HG02763 (cell line): ENCODE measurements at regions not wholly inside any gene's neighbourhood (a gene's known extent, or its start where the extent isn't known, plus 50 kb on each side); places are given as distances from the start of the nearest gene placed in this dataset.

ENCODE experiments used
- ATAC-seq: cut with Tn5 transposase; IDR thresholded peaks from one replicate; pipeline ENCODE4 v1.9.1; 2021; ENCODE audit warnings: mild to moderate bottlenecking, moderate library complexity; ENCODE audit not compliant: unreplicated experiment

DNA sequence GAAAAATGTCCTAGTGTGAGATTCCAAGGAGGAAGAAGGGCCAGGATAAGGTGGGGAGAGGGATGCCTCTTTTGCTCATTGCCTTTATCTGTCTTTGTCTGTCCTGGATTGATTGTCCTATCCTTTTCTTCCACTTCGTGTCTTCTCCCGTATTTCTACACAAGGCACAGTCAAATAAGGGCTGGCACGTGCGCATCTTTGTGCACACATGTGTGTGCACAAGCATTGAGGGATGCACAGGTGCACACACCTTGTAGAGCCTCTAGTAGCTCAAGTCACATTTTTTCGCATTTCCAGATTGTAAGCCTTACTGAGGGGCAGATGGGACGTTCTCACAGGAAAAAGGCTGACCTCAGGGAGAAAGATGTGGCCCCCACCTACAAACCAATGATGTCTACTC, 170.2 kb upstream of the TNP1 start:
- ATAC-seq: no peak

DNA sequence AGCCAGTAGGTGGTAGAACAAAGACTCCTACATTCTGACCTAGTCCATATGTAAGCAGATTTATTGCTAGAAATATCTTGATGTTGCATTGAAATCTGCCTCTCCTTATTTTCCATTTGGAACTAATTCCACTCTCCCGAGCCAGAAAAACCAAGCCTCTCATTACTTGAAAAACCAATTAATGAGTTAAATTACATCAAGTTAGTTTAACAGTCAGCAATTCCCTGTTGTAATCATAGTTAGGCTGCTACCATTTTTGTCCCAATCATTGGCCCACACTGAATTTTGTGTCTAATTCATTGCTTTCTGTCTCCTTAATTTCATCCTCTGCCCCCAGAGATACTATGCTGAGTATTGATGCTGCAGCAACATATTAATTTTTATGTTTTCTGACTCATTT, 168.3 kb upstream of the TNP1 start:
- no peak for ATAC-seq

DNA sequence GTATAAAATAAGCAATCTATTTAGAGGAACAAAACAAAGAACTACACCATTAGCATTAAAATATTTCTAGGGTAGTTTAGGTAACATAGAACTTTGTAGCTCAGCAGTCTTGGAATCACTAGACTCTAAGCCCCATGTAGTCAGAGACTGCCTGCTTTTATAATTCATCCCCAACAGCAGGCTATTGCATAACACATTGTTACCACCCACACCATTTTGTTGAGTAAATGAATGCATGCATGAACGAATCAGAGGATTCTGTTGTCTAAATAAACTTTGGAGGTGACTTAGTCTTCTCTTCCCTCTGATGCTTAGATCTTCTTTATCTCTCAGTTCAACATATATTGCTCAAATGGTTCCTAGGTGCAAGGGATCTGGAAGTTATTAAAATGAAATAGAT, 167.6 kb upstream of the TNP1 start:
- no peak for ATAC-seq

DNA sequence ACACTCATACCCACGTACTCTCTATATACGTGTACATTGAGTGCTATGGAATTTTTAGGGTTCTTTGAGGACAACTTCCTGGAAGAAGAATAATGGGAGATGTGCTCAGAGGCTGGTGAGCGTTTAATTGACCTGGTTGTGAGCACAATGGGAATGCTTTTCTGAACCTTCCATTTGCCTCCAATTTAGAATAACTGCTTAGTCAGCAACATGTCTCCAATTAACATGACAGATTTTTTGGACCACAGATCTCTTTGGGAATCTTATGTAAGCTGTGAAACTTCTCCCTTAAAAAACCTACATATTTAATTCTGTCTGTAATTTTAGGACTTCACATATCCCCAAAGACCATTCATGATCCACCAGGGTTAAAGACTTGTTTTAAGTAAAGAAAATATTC, 166.7 kb upstream of the TNP1 start:
- ATAC-seq: no peak

DNA sequence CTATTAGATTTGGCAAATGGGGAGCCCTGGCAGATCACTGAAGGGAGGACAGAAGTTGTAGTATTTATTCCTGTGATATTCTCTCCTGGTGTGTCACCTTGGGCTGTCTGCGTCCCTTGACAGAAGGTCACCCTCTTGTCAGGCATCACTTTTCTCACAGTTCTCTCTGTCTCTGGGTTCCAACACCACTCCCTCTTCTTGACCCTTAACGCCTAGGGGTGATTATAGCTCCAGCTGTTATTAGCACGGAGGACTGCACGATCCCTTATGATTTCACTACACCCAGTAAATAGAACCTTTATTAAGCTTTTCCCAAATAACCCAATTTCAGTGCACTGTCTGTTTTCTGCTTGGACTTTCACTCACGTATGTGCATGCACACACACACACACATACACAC, 166.3 kb upstream of the TNP1 start:
- no peak for ATAC-seq

DNA sequence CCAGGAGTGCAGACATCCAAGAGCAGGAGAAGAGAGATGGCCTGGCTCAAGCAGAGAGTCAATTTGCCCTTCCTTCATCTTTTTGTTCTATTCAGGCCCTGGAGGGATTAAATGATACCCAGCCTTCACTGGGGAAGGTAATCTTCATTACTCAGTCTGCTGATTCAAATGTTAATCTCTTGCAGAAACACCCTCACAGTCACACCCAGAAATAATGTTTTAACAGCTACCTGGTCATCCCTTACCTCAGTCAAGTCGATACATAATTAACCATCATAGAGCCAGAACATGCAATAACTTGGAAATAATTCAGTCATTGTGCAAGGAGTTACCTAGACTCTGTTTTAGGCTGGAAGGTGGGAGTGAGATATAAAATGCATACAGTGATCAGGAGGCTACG, 163.7 kb upstream of the TNP1 start:
- no peak for ATAC-seq

DNA sequence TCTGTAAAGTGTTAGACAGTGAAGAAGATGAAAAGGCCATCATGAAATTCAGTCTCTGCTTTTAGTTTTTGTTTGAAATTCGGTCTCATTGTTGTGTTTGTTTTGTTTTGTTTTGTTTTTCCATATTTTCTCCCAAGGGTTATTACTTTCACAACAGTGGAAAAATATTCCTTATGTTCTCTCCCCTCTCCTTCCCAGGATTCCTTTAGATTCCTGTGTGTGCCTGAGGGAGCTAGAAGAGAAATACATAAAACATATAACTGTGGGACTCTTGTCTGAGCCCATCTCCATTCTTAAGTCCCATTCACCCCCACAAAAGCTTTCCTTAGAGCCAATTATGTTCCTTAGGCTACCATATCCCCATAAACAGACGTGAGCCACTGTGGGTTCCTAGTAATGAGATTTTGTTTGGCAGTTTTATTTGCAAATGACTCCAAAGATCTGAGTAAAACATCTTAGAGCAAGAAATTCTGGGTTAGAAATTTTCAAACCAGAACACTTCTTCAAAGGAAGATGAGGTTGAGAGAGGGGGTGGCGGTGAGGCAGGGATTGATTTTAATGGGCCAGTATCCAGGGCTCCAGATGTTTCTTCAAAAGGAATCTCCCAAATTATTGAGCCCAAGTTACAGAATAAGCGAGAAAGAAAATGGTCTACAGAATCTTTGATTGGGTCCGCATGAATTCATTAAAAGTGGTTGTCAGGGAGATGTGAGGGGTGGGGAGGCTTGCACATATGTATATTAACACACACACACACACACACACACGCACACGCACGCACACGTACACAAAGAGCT, 157.8 kb upstream of the TNP1 start:
- ATAC-seq: no peak

DNA sequence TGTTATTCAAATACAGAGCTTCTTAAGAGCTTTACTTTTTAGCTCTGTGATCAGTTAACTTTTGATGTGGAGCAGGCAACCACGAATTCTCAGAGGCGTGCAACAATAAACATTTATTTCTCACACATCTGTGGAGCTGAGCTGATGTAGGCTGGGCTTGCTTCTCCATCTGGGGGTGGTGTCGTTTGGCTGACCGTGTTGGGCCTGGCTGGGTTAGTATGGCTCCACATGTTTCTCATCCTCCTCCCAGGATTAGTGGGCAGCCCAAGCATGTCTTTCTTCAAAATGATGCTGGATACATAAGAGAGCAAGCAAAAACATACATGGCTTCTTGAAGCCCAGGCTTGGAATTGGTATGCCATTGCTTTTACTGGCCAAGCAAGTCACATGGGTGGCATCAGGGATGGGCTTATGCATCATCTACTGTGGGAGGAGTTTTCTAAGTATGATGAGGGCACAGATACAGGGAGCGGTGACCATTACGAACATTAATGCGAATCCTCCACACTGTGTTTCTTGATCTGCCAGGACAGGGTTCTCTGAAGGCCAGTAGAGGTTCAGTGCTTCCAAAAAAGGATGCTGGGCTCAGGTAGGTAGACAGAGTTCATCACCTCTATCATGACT, 157.0 kb upstream of the TNP1 start:
- ATAC-seq: no peak

DNA sequence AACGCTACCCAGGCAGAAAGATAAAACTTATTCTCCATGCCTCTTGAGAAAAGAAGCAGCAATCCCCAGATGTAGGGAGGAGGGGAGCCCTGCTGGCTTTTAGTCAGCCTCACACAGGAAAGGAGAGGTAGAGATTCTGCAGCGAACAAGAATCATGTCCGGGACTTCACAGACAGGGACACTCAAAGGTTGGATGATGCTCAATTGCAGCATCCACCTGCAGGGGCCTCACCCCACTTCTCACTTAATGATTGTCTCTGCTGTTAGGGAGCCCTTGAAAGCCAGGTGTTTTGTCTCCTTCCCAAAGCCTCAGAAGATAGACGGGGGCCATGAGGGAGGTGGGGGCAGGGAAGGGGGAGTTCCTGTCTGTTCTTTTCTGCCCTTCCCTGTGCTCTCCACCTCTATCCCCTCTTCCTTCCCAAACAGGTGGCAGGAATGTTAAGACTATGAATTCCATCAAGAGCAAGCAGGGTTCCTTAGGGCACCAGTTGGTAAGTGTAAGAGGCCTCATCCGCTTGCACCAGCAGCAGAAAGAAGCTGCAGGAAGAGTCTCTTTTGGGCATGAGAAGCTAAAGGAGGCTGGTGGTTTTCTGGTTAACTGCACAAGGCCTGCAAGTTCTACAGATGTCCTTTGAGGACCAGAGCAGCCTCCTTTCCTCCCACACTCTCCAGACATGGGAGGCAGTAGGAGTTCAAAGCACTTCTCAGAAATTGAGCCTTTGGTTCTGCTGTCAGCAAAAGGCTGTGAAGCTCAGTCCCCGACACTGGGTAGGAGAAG, 154.7 kb upstream of the TNP1 start:
- ATAC-seq: no peak

DNA sequence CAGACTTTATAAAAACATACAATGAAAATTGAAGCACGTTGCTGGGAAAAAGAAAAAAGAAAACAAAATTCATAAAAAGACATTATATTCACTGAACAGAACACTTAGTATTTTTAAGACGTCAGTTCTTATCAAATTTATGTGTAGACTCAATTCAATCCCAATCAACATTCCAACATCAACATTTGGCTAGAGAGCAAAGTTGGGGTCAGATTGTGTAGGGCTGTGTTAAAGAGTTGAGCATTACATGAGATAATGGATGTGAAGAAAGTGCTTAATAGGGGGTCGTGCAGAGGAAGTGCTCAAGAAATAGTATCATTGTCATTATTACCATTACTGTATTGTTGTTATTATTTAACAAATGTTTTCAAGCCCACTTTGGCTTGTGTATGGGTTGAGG, 154.1 kb upstream of the TNP1 start:
- no peak for ATAC-seq

DNA sequence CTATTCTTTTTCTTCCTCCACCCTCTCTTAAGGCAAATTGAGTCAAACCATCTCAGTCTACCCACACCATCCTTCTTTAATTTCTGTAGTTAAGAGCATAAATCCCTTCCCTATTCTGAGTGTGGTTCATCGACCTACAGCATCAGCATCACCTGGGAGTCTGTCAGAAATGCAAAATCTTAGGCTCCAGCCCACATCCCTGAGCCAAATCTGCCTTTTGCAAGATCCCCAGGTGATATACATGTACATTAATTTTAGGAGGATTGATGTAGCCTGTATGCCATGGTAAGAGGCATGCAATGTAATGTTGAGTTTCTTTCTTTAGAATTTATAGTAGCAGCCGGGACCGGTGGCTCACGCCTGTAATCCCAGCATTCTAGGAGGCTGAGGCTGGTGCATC, 151.7 kb upstream of the TNP1 start:
- ATAC-seq: no peak

DNA sequence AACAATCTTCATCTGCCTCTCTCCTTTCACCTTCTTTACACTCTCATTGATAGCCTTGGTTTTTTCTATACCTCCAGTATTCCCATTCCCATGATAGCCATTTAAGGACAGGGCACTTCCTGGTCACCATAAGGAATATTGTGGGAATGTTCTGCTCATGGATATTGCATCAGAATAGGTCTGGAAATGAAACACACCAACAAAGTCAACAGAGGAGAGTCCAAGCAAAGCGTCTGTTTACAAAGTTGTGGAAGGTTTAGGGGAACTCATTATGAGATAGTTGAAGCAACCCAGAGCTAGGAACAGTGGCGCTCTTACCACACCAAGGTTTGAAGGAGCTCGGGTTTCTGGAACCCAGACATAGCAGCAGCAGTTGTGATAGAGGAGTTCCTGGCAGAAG, 150.3 kb upstream of the TNP1 start:
- no peak for ATAC-seq

DNA sequence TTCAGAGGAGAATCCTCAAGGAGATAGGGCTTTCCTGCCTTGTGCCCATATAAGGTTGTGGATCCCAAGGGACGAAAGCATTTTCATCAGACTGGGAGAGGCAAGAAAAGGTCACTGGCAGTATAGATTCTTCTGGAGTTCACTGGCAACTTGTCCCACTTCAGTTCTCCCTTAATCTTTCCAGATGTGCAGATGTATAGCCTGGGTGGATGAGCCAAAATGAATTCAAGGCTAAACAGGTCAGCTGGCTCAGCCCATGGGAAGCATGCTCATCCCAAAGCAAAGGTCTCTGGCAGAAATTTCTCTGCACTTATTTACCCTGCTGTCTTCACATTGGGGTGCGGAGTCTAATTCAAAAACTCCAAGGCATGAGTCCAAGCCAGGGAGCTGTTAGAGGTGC, 148.9 kb upstream of the TNP1 start:
- ATAC-seq: no peak

DNA sequence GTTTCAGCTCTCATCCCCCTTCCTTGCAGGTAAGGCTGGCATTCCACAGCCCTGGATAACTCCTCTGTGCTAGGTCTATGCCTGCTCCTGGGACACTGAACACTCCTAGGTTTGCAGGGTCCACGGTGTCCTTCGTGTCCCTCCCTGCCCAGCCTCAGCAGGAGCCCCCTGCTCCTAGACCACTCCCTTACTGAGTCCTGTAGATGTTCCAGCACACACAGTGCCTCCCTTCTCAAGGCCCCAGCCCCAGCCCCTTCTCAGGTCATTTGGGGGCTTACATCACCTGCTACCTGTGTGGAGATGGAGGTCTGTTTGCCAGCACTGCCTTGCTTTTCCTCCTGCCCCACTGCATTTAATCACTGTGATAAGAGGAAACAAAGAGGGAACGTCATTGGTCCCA, 146.4 kb upstream of the TNP1 start:
- no peak for ATAC-seq

DNA sequence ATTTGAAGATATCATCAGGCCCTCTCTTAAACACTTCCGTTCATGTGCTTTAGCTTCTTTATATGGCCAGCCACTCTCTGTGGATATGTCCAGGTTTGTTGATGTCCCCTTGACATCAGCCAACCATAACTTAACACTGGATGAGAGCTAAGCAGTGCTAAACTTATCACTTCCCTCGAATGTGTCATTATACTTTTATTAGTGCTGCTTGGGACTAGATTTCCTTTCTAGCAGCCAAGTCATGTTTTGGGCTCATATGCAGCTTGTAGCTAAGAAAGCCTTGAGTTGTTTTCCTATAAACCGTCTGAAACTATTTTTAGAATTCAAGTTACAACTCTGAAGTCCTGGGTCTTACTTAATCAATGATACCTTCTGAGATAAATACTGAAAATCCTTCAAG, 144.8 kb upstream of the TNP1 start:
- no peak for ATAC-seq

DNA sequence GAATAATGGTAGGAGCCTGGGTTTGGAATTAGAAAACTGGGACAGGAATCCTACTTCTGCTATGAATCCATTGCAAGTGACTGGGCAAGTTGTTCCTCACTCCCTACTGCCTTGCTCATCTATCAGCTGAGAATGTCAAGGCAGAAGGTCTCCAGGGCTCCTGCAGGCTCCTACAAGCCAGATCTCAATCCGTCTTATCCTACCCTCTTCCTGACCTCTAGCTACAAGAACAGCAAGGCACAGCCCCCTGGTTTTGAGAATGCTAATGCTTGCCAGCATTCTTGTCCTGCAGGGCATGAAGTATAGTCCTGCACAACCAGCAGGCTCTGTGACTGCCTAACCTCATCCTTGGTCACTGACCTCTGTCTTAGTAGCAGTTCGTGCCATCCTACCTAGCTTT, 141.9 kb upstream of the TNP1 start:
- no peak for ATAC-seq

DNA sequence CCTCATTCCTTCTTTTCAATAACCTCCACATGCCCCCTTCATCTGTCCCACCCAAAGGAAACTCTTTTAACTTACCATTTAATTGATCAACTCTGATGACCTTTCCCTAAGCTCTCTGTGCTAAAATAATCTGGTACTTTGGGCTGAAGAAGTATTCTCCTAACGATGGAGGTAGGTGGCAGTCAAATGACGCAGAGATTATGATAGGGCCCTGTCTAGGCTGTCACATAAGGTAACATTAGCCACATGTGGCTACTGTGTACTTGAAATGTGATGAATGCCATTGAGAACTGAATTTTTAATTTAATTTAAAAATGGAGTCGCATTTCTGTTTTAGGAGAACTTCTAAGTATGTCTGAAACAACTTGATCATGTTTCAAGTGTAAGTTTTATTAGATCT, 140.5 kb upstream of the TNP1 start:
- ATAC-seq: no peak

DNA sequence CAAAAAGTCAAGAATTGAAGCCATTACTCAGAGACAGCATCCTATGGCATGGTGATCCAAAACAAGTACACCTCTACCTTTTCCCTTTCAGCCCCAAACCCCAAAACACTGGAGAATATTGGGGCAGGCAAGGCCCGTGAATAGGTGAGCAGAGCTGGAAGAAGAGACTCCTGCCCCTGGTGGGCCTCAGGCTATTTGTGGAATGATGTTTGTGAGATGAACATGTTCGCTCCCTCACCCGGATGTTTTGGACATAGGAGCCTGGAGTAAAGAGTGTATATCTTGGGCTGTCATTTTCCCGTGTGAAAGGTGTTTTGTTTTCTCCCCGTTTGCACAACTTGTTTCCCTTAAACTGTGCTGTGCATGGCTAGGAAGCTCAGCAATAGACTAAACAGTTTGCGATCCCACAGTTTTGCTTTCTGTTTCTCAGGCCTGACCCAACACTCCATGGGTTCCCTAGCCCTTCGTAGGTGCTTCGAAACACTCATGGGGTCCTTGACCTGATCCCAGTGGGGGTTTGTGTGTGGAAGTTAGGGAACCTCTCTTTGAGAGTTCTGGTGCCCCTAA, 136.5 kb upstream of the TNP1 start:
- no peak for ATAC-seq

DNA sequence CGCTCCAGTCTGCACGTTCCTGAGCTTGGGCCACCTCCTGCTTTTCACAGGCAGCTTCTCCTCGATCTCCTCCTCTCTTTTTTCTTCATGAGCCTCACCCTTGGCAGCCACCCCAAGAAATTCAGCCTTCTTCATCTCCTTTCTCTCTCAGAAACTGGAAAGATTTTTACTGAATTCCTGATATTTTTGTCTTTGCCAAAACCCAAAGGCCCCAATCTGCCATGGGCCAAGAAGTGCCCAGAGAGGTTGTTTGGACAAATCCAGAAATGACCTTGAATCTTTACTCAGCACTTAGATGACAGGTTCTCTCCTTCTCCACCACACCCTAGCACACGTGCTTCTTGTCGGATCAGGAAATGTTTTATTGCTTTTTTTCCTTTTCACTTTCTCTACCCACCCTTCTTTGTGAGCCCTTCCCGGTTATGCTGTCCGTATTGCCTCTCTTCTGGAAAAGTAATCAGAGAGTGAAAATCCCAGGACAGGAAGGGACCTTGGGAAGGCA, 134.5 kb upstream of the TNP1 start:
- ATAC-seq: no peak

DNA sequence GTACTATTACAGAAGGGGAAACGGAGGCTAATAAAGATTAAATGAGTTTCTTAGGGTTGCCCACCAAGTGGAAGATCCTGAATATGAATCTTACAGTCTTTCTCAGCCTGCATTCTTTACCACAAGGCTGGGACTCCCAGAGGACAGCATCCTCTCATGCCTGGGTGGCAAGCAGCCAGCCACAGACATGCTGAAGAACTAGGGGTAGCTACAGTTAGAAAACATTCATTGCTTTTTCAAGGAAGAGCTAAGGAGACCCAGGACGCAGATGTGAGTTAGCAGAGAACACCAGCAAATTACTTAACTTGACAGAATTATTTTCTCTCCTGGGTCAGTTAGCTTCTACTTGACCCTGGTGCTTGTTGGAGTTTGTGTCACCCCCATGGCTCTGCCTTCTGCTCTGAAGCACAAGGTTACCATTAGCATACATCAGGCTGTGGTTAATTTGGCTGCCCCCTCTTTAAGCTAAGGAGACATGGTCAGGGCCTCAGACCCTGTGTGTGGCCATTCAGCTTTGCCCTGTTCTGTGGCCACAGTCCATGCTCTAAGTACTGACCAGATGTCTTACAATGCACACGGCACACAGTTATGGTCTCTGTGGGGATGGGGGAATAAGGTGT, 132.3 kb upstream of the TNP1 start:
- no peak for ATAC-seq

DNA sequence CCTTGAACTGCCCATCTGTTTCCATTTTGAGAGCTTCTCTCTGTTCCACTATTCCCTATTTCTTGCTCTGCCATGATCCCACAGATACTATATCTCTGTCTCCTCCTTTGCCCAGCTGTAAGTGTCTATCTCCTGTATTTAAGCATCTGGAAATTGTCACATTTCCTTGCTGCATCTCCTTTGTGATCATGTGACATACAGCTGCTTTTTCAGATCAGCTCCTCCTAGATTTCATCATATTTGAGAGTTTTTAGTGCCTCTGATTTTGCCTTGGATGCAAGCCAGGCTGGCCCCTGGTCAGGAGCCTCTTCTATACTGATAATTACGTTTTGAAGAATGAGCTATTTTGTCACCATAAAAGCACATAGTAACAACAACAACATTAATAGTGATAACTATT, 131.7 kb upstream of the TNP1 start:
- ATAC-seq: no peak
